ENCODE measurements at regions not wholly inside any gene's neighbourhood (a gene's known extent, or its start where the extent isn't known, plus 50 kb on each side); places are given as distances from the start of the nearest gene placed in this dataset.
"Not testable (repeated sequence)": the region's sequence is repeated elsewhere in the genome, so short reads cannot be mapped to it uniquely, and the experiment has no call there.

- H3K9me3 ChIP-seq (replicated peaks; ENCODE audit: control insufficient read depth, low read depth, low read length): no peaks in the 10 kb centered on the region
- no peak overlapping the region for H3K4me3 ChIP-seq (ENCODE audit: low read length)
- H3K4me1 ChIP-seq (ENCODE audit: control insufficient read depth, insufficient read depth, low read length): peaks cover 7% of the 10 kb centered on the region
- H3K36me3 ChIP-seq (ENCODE audit: control insufficient read depth, insufficient read depth, low read length): no peaks in the 10 kb centered on the region
- no peak overlapping the region for H3K27ac ChIP-seq (ENCODE audit: low read length)
- no peaks in the 10 kb centered on the region for H3K27me3 ChIP-seq (ENCODE audit: control insufficient read depth, insufficient read depth, low read length)
- no peak for DNase-seq
- WGBS (ENCODE audit: insufficient coverage): 80% methylated on average over 1 of the region's 1 CpG
Observed at GRCh38 chr2:220590476-220590875, 963.0 kb downstream of the SLC4A3 start.

- Histone ChIP-seq H3K4me1 (ENCODE audit: control insufficient read depth, insufficient read depth, low read length) (no peaks in the 10 kb centered on the region), H3K9me3 (replicated peaks; ENCODE audit: control insufficient read depth, low read depth, low read length) (no peaks in the 10 kb centered on the region), H3K36me3 (ENCODE audit: control insufficient read depth, insufficient read depth, low read length) (no peaks in the 10 kb centered on the region), H3K27ac (ENCODE audit: low read length) (no peak overlapping the region), H3K27me3 (ENCODE audit: control insufficient read depth, insufficient read depth, low read length) (no peaks in the 10 kb centered on the region), H3K4me3 (ENCODE audit: low read length) (no peak overlapping the region)
- WGBS (ENCODE audit: insufficient coverage): no CpG with 5 or more reads among the region's 1 CpG
- DNase-seq: no peak
Observed at GRCh38 chr2:220593526-220593925, 966.1 kb downstream of the SLC4A3 start.

- Histone ChIP-seq H3K36me3 (ENCODE audit: control insufficient read depth, insufficient read depth, low read length) (no peaks in the 10 kb centered on the region), H3K9me3 (replicated peaks; ENCODE audit: control insufficient read depth, low read depth, low read length) (no peaks in the 10 kb centered on the region), H3K27ac (ENCODE audit: low read length) (no peak overlapping the region), H3K27me3 (ENCODE audit: control insufficient read depth, insufficient read depth, low read length) (no peaks in the 10 kb centered on the region), H3K4me3 (ENCODE audit: low read length) (no peak overlapping the region), H3K4me1 (ENCODE audit: control insufficient read depth, insufficient read depth, low read length) (no peaks in the 10 kb centered on the region)
- DNase-seq: no peak
- WGBS (ENCODE audit: insufficient coverage): 80% methylated on average over 1 of the region's 3 CpGs
Observed at GRCh38 chr2:220601674-220602073, 970.4 kb downstream of the EPHA4 start.

- WGBS (ENCODE audit: insufficient coverage): 100% methylated on average over 1 of the region's 8 CpGs
- H3K27ac ChIP-seq (ENCODE audit: low read length); H3K4me1 ChIP-seq (ENCODE audit: control insufficient read depth, insufficient read depth, low read length); H3K4me3 ChIP-seq (ENCODE audit: low read length); H3K36me3 ChIP-seq (ENCODE audit: control insufficient read depth, insufficient read depth, low read length); H3K9me3 ChIP-seq (replicated peaks; ENCODE audit: control insufficient read depth, low read depth, low read length); H3K27me3 ChIP-seq (ENCODE audit: control insufficient read depth, insufficient read depth, low read length); DNase-seq: not testable (repeated sequence)
Observed at GRCh38 chr2:220613004-220613403, 959.1 kb downstream of the EPHA4 start.

- Histone ChIP-seq H3K27me3 (ENCODE audit: control insufficient read depth, insufficient read depth, low read length) (no peaks in the 10 kb centered on the region), H3K27ac (ENCODE audit: low read length) (no peak overlapping the region), H3K36me3 (ENCODE audit: control insufficient read depth, insufficient read depth, low read length) (no peaks in the 10 kb centered on the region), H3K9me3 (replicated peaks; ENCODE audit: control insufficient read depth, low read depth, low read length) (no peaks in the 10 kb centered on the region), H3K4me1 (ENCODE audit: control insufficient read depth, insufficient read depth, low read length) (no peaks in the 10 kb centered on the region), H3K4me3 (ENCODE audit: low read length) (no peak overlapping the region)
- WGBS (ENCODE audit: insufficient coverage): no CpG with 5 or more reads among the region's 1 CpG
- no peak for DNase-seq
Observed at GRCh38 chr2:220614064-220614463, 958.0 kb downstream of the EPHA4 start.

- DNase-seq: no peak
- Histone ChIP-seq H3K36me3 (ENCODE audit: control insufficient read depth, insufficient read depth, low read length) (no peaks in the 10 kb centered on the region), H3K9me3 (replicated peaks; ENCODE audit: control insufficient read depth, low read depth, low read length) (no peaks in the 10 kb centered on the region), H3K27me3 (ENCODE audit: control insufficient read depth, insufficient read depth, low read length) (no peaks in the 10 kb centered on the region), H3K27ac (ENCODE audit: low read length) (no peak overlapping the region), H3K4me1 (ENCODE audit: control insufficient read depth, insufficient read depth, low read length) (no peaks in the 10 kb centered on the region), H3K4me3 (ENCODE audit: low read length) (no peak overlapping the region)
- WGBS (ENCODE audit: insufficient coverage): 60% methylated on average over 2 of the region's 3 CpGs
Observed at GRCh38 chr2:220619525-220620220, 952.4 kb downstream of the EPHA4 start.

- no peaks in the 10 kb centered on the region for H3K36me3 ChIP-seq (ENCODE audit: control insufficient read depth, insufficient read depth, low read length)
- no peaks in the 10 kb centered on the region for H3K27me3 ChIP-seq (ENCODE audit: control insufficient read depth, insufficient read depth, low read length)
- H3K4me1 ChIP-seq (ENCODE audit: control insufficient read depth, insufficient read depth, low read length): no peaks in the 10 kb centered on the region
- no peak overlapping the region for H3K4me3 ChIP-seq (ENCODE audit: low read length)
- 40% methylated on average over 1 of the region's 3 CpGs for WGBS (ENCODE audit: insufficient coverage)
- no peak for DNase-seq
- H3K9me3 ChIP-seq (replicated peaks; ENCODE audit: control insufficient read depth, low read depth, low read length): no peaks in the 10 kb centered on the region
- no peak overlapping the region for H3K27ac ChIP-seq (ENCODE audit: low read length)
Observed at GRCh38 chr2:220626603-220627002, 945.5 kb downstream of the EPHA4 start.

- Histone ChIP-seq H3K36me3 (ENCODE audit: control insufficient read depth, insufficient read depth, low read length) (no peaks in the 10 kb centered on the region), H3K27me3 (ENCODE audit: control insufficient read depth, insufficient read depth, low read length) (no peaks in the 10 kb centered on the region), H3K4me1 (ENCODE audit: control insufficient read depth, insufficient read depth, low read length) (no peaks in the 10 kb centered on the region), H3K27ac (ENCODE audit: low read length) (no peak overlapping the region), H3K4me3 (ENCODE audit: low read length) (no peak overlapping the region), H3K9me3 (replicated peaks; ENCODE audit: control insufficient read depth, low read depth, low read length) (no peaks in the 10 kb centered on the region)
- peak; percentile 4 for DNase-seq
Observed at GRCh38 chr2:220628252-220628651, 943.9 kb downstream of the EPHA4 start.

- Histone ChIP-seq H3K36me3 (ENCODE audit: control insufficient read depth, insufficient read depth, low read length) (no peaks in the 10 kb centered on the region), H3K27ac (ENCODE audit: low read length) (no peak overlapping the region), H3K9me3 (replicated peaks; ENCODE audit: control insufficient read depth, low read depth, low read length) (no peaks in the 10 kb centered on the region), H3K27me3 (ENCODE audit: control insufficient read depth, insufficient read depth, low read length) (no peaks in the 10 kb centered on the region), H3K4me3 (ENCODE audit: low read length) (no peak overlapping the region), H3K4me1 (ENCODE audit: control insufficient read depth, insufficient read depth, low read length) (no peaks in the 10 kb centered on the region)
- no peak for DNase-seq
- WGBS (ENCODE audit: insufficient coverage): no CpG with 5 or more reads among the region's 2 CpGs
Observed at GRCh38 chr2:220641137-220641536, 931.0 kb downstream of the EPHA4 start.

GRCh38 chr2:220646424-220646823 is 925.7 kb downstream of the EPHA4 start:
- no peak for DNase-seq
- Histone ChIP-seq H3K27me3 (ENCODE audit: control insufficient read depth, insufficient read depth, low read length) (no peaks in the 10 kb centered on the region), H3K27ac (ENCODE audit: low read length) (no peak overlapping the region), H3K36me3 (ENCODE audit: control insufficient read depth, insufficient read depth, low read length) (no peaks in the 10 kb centered on the region), H3K4me3 (ENCODE audit: low read length) (no peak overlapping the region), H3K4me1 (ENCODE audit: control insufficient read depth, insufficient read depth, low read length) (no peaks in the 10 kb centered on the region), H3K9me3 (replicated peaks; ENCODE audit: control insufficient read depth, low read depth, low read length) (no peaks in the 10 kb centered on the region)
- 50% methylated on average over 1 of the region's 3 CpGs for WGBS (ENCODE audit: insufficient coverage)

GRCh38 chr2:220648628-220649027 is 923.5 kb downstream of the EPHA4 start:
- no peaks in the 10 kb centered on the region for H3K4me1 ChIP-seq (ENCODE audit: control insufficient read depth, insufficient read depth, low read length)
- no peaks in the 10 kb centered on the region for H3K27me3 ChIP-seq (ENCODE audit: control insufficient read depth, insufficient read depth, low read length)
- WGBS (ENCODE audit: insufficient coverage): 83% methylated on average over 1 of the region's 2 CpGs
- H3K4me3 ChIP-seq (ENCODE audit: low read length): no peak overlapping the region
- H3K36me3 ChIP-seq (ENCODE audit: control insufficient read depth, insufficient read depth, low read length): no peaks in the 10 kb centered on the region
- H3K27ac ChIP-seq (ENCODE audit: low read length): no peak overlapping the region
- no peaks in the 10 kb centered on the region for H3K9me3 ChIP-seq (replicated peaks; ENCODE audit: control insufficient read depth, low read depth, low read length)
- no peak for DNase-seq

All from muscle of leg (tissue), 3 donors.